ENCODE measurements at regions not wholly inside any gene's neighbourhood (a gene's known extent, or its start where the extent isn't known, plus 50 kb on each side); places are given as distances from the start of the nearest gene placed in this dataset.

- no peak for DNase-seq
- intact Hi-C loops (cut with micrococcal nuclease) = no loop called here
- Mint-ChIP-seq H3K36me3 (peaks cover 11% of the 10 kb centered on the region), H3K9me3 (peaks cover 21 to 27% of the 10 kb centered on the region in 2 donors), H3K27ac (no peak overlapping the region), H3K27me3 (ENCODE audit: low read depth in 2 of 2) (no peaks in the 10 kb centered on the region), H3K4me3 (no peak overlapping the region), H3K4me1 (no peaks in the 10 kb centered on the region)
- Histone ChIP-seq H3K27me3 (ENCODE audit: control insufficient read depth, insufficient read depth, low read length) (no peaks in the 10 kb centered on the region), H3K36me3 (ENCODE audit: control insufficient read depth, insufficient read depth, low read length) (no peaks in the 10 kb centered on the region), H3K4me1 (ENCODE audit: control insufficient read depth, insufficient read depth, low read length) (no peaks in the 10 kb centered on the region), H3K4me3 (ENCODE audit: low read length) (no peak overlapping the region), H3K9me3 (ENCODE audit: control insufficient read depth, insufficient read depth, low read length) (peaks cover 10% of the 10 kb centered on the region), H3K27ac (ENCODE audit: low read length) (no peak overlapping the region)
- ATAC-seq = no peak
- 81% methylated on average over 2 of the region's 2 CpGs for WGBS (ENCODE audit: insufficient coverage)
- TF ChIP-seq, protein P1, sequence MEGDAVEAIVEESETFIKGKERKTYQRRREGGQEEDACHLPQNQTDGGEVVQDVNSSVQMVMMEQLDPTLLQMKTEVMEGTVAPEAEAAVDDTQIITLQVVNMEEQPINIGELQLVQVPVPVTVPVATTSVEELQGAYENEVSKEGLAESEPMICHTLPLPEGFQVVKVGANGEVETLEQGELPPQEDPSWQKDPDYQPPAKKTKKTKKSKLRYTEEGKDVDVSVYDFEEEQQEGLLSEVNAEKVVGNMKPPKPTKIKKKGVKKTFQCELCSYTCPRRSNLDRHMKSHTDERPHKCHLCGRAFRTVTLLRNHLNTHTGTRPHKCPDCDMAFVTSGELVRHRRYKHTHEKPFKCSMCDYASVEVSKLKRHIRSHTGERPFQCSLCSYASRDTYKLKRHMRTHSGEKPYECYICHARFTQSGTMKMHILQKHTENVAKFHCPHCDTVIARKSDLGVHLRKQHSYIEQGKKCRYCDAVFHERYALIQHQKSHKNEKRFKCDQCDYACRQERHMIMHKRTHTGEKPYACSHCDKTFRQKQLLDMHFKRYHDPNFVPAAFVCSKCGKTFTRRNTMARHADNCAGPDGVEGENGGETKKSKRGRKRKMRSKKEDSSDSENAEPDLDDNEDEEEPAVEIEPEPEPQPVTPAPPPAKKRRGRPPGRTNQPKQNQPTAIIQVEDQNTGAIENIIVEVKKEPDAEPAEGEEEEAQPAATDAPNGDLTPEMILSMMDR (IDR thresholded peaks at IDR 0.05) = no peak
Observed at GRCh38 chr7:54080525-54080924, 461.6 kb upstream of the VSTM2A start.

- TF ChIP-seq, protein P1 (IDR thresholded peaks at IDR 0.05) = no peak
- ATAC-seq = no peak
- H3K27ac ChIP-seq (ENCODE audit: low read length) = no peak overlapping the region
Observed at GRCh38 chr7:54080971-54081370, 461.2 kb upstream of the VSTM2A start.

GRCh38 chr7:54084340-54084739, 457.8 kb upstream of the VSTM2A start:
- DNase-seq = no peak
- no peak overlapping the region for H3K27ac ChIP-seq (ENCODE audit: low read length)
- no peaks in the 10 kb centered on the region for H3K27me3 ChIP-seq (ENCODE audit: control insufficient read depth, insufficient read depth, low read length)
- no peaks in the 10 kb centered on the region for H3K4me1 ChIP-seq (ENCODE audit: control insufficient read depth, insufficient read depth, low read length)
- Mint-ChIP-seq H3K4me1 (no peaks in the 10 kb centered on the region), H3K36me3 (no peaks in the 10 kb centered on the region), H3K27ac (no peak overlapping the region), H3K9me3 (peaks cover 10 to 14% of the 10 kb centered on the region in 2 donors), H3K27me3 (ENCODE audit: low read depth in 2 of 2) (no peaks in the 10 kb centered on the region), H3K4me3 (no peak overlapping the region)
- WGBS (ENCODE audit: insufficient coverage) = 96% methylated on average over 4 of the region's 4 CpGs
- intact Hi-C loops (cut with micrococcal nuclease) = no loop called here
- no peak overlapping the region for H3K4me3 ChIP-seq (ENCODE audit: low read length)
- no peaks in the 10 kb centered on the region for H3K36me3 ChIP-seq (ENCODE audit: control insufficient read depth, insufficient read depth, low read length)
- TF ChIP-seq, protein P1 (IDR thresholded peaks at IDR 0.05) = no peak
- H3K9me3 ChIP-seq (ENCODE audit: control insufficient read depth, insufficient read depth, low read length) = peaks cover 12% of the 10 kb centered on the region
- ATAC-seq = no peak

More at GRCh38 chr7:54080971-54081370, 461.2 kb upstream of the VSTM2A start:
- Mint-ChIP-seq H3K9me3 (peaks cover 21 to 27% of the 10 kb centered on the region in 2 donors), H3K27ac (no peak overlapping the region), H3K27me3 (ENCODE audit: low read depth in 2 of 2) (no peaks in the 10 kb centered on the region), H3K4me1 (no peaks in the 10 kb centered on the region), H3K4me3 (no peak overlapping the region), H3K36me3 (peaks cover 11% of the 10 kb centered on the region)
- Histone ChIP-seq H3K27me3 (ENCODE audit: control insufficient read depth, insufficient read depth, low read length) (no peaks in the 10 kb centered on the region), H3K4me1 (ENCODE audit: control insufficient read depth, insufficient read depth, low read length) (no peaks in the 10 kb centered on the region), H3K9me3 (ENCODE audit: control insufficient read depth, insufficient read depth, low read length) (peaks cover 10% of the 10 kb centered on the region), H3K4me3 (ENCODE audit: low read length) (no peak overlapping the region), H3K36me3 (ENCODE audit: control insufficient read depth, insufficient read depth, low read length) (no peaks in the 10 kb centered on the region)
- no peak for DNase-seq
- WGBS (ENCODE audit: insufficient coverage) = 54% methylated on average over 4 of the region's 4 CpGs
- intact Hi-C loops (cut with micrococcal nuclease) = no loop called here

DNA sequence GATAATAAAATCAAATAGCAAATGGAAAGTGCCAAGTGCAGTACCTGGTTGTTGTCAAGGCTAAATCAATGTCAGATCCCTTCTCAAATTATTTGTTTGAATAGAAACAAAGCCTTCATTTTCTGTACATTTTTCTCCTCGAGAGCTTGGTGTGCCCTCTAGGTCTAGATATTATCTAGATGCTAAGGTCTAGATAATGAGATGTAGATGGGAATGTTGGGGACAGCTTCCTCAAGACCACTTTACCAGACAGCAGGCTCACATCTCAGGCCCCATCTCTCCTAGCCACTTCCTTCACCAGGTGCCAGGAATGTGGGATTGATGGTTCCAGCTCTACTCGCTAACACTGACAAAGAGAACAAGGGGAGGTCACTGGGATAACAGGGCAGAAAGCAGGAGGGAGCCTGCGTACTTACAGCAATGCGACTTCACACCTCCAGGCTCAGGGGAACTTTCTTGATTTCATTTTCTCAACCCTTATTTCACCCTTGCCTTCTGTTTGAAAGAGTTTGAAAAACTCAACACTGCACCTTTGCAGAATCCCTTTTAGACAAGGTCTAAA, 451.4 kb upstream of the VSTM2A start:
- H3K36me3 Mint-ChIP-seq = peaks cover 4% of the 10 kb centered on the region
- no peaks in the 10 kb centered on the region for H3K27me3 Mint-ChIP-seq (ENCODE audit: low read depth in 2 of 2)

More for the DNA sequence above, 451.4 kb upstream of the VSTM2A start:
- no peaks in the 10 kb centered on the region for H3K4me1 ChIP-seq (ENCODE audit: control insufficient read depth, insufficient read depth, low read length)
- no peak overlapping the region for H3K4me3 ChIP-seq (ENCODE audit: low read length)
- DNase-seq = no peak
- H3K36me3 ChIP-seq (ENCODE audit: control insufficient read depth, insufficient read depth, low read length) = no peaks in the 10 kb centered on the region
- no peak overlapping the region for H3K27ac ChIP-seq (ENCODE audit: low read length)
- no peaks in the 10 kb centered on the region for H3K4me1 Mint-ChIP-seq
- TF ChIP-seq, protein P1 (IDR thresholded peaks at IDR 0.05) = no peak
- ATAC-seq = no peak
- peaks cover 10 to 12% of the 10 kb centered on the region in 2 donors for H3K9me3 Mint-ChIP-seq
- H3K9me3 ChIP-seq (ENCODE audit: control insufficient read depth, insufficient read depth, low read length) = peaks cover 10% of the 10 kb centered on the region
- no peaks in the 10 kb centered on the region for H3K27me3 ChIP-seq (ENCODE audit: control insufficient read depth, insufficient read depth, low read length)
- 73% methylated on average over 4 of the region's 4 CpGs for WGBS (ENCODE audit: insufficient coverage)
- intact Hi-C loops (cut with micrococcal nuclease) = no loop called here
- H3K27ac Mint-ChIP-seq = no peak overlapping the region
- no peak overlapping the region for H3K4me3 Mint-ChIP-seq

Measured in natural killer cell (primary cell).